T-cell (primary cell): ENCODE measurements at regions not wholly inside any gene's neighbourhood (a gene's known extent, or its start where the extent isn't known, plus 50 kb on each side); places are given as distances from the start of the nearest gene placed in this dataset.
"Not testable (repeated sequence)": the region's sequence is repeated elsewhere in the genome, so short reads cannot be mapped to it uniquely, and the experiment has no call there.

Experiments
- ATAC-seq, 4 experiments: fragments of 200-7000 bp in 3 of 4; fragments of 150-1000 bp in 1 of 4; cut with Tn5 transposase; replicated peaks in 1 of 4; 1 replicate in 3 of 4; 2 replicates in 1 of 4; pipeline ENCODE4 v1.10.0; 2021; ENCODE audit warnings: moderate library complexity in 3 of 4, mild to moderate bottlenecking in 2 of 4, moderate number of reproducible peaks in 1 of 4
- CTCF ChIA-PET, 2 donors: fragments of 300-600 bp; sonication (Branson Sonifier 250); formaldehyde crosslinking; loops; one replicate each; lab custom pipeline; 2022; ENCODE audit warnings: antibody characterized with exemption in 2 of 2; lab: Charles Lee
- POLR2A ChIA-PET, 2 donors: fragments of 300-600 bp; sonication (Branson Sonifier 250); formaldehyde crosslinking; loops; one replicate each; lab custom pipeline; 2022; ENCODE audit warnings: antibody characterized with exemption in 2 of 2; lab: Charles Lee
- DNase-seq, 35 experiments: peaks; one replicate each; pipeline versions ENCODE4 v3.0.0 to v3.0.0-alpha.2; 2013 to 2023
- H3K27ac ChIP-seq: one replicate; pipeline ENCODE4 v1.5.1; 2013; ENCODE audit warnings: low read length
- H3K27me3 ChIP-seq, 2 experiments: replicated peaks in 1 of 2; 1 replicate in 1 of 2; 2 replicates in 1 of 2; pipeline versions ENCODE4 v1.6.1 to v1.7.0; 2013; ENCODE audit warnings: low read length in 1 of 2, mixed read lengths in 1 of 2; ENCODE audit not compliant: control insufficient read depth in 2 of 2, insufficient read depth in 2 of 2; ENCODE audit errors: extremely low read depth in 1 of 2
- H3K36me3 ChIP-seq, 2 donors: 1 replicate in 1 of 2; 2 replicates in 1 of 2; pipeline versions ENCODE4 v1.6.1 to v1.7.0; 2013; ENCODE audit warnings: low read length in 1 of 2; ENCODE audit not compliant: control insufficient read depth in 2 of 2, insufficient read depth in 1 of 2; ENCODE audit errors: extremely low read depth in 1 of 2
- H3K4me1 ChIP-seq, 2 experiments: 1 replicate in 1 of 2; 2 replicates in 1 of 2; pipeline versions ENCODE4 v1.6.1 to v1.7.0; 2013; ENCODE audit warnings: low read length in 2 of 2, mixed read lengths in 1 of 2; ENCODE audit not compliant: insufficient read depth in 2 of 2, control insufficient read depth in 1 of 2; ENCODE audit errors: extremely low read depth in 1 of 2
- H3K4me3 ChIP-seq, 2 donors: 1 replicate in 1 of 2; 2 replicates in 1 of 2; pipeline versions ENCODE4 v1.5.1 to v1.7.0; 2013; ENCODE audit warnings: mild to moderate bottlenecking in 2 of 2, low read length in 1 of 2, moderate library complexity in 1 of 2; ENCODE audit not compliant: control insufficient read depth in 1 of 2; ENCODE audit errors: extremely low read depth in 1 of 2
- H3K9me3 ChIP-seq: 2 replicates; pipeline ENCODE4 v1.7.0; 2013
- H3K27ac Mint-ChIP-seq, 2 donors: one replicate each; pipeline ENCODE4 v1.8.0; 2020 to 2021; ENCODE audit warnings: mild to moderate bottlenecking in 2 of 2, mixed read lengths in 2 of 2
- H3K27me3 Mint-ChIP-seq, 2 donors: one replicate each; pipeline ENCODE4 v1.8.0; 2021 to 2022; ENCODE audit warnings: mixed read lengths in 2 of 2
- H3K36me3 Mint-ChIP-seq: one replicate; pipeline ENCODE4 v1.8.0; 2021; ENCODE audit warnings: mixed read lengths
- H3K4me1 Mint-ChIP-seq, 3 donors: one replicate each; pipeline ENCODE4 v1.8.0; 2020 to 2022; ENCODE audit warnings: mixed read lengths in 3 of 3, mild to moderate bottlenecking in 1 of 3
- H3K4me3 Mint-ChIP-seq, 3 donors: one replicate each; pipeline ENCODE4 v1.8.0; 2020 to 2022; ENCODE audit warnings: mild to moderate bottlenecking in 3 of 3, mixed read lengths in 3 of 3, moderate library complexity in 3 of 3
- H3K9me3 Mint-ChIP-seq, 3 donors: one replicate each; pipeline ENCODE4 v1.8.0; 2020 to 2022; ENCODE audit warnings: mixed read lengths in 3 of 3
- WGBS: methylation state at CpG from one replicate; pipeline ENCODE4 v1.1.5; 2013; ENCODE audit warnings: missing lambda C conversion rate; ENCODE audit not compliant: insufficient coverage; 5-methylcytosine and 5-hydroxymethylcytosine counted together

- not testable (repeated sequence) for DNase-seq
- WGBS: 89% methylated on average over 4 of the region's 5 CpGs
Measured at GRCh38 chr4:111961026-111961425, 184.2 kb upstream of the FAM241A start.

GRCh38 chr4:111961809-111962208, 183.4 kb upstream of the FAM241A start:
- H3K4me3 Mint-ChIP-seq: no peak overlapping the region
- peaks cover 0 to 4% of the 10 kb centered on the region in 2 donors for H3K27me3 Mint-ChIP-seq
- 77% methylated on average over 1 of the region's 1 CpG for WGBS
- POLR2A ChIA-PET: no interaction called here
- no peaks in the 10 kb centered on the region for H3K36me3 ChIP-seq
- H3K27ac Mint-ChIP-seq: no peak overlapping the region
- no peak overlapping the region for H3K27ac ChIP-seq
- H3K9me3 ChIP-seq: no peaks in the 10 kb centered on the region
- no peaks in the 10 kb centered on the region for H3K36me3 Mint-ChIP-seq
- H3K4me1 ChIP-seq: no peaks in the 10 kb centered on the region
- H3K9me3 Mint-ChIP-seq: peaks cover 0 to 3% (median 0%) of the 10 kb centered on the region in 3 donors
- DNase-seq (no peak), ATAC-seq (no peak)
- H3K4me1 Mint-ChIP-seq: no peaks in the 10 kb centered on the region
- H3K27me3 ChIP-seq: no peaks in the 10 kb centered on the region
- CTCF ChIA-PET: no interaction called here
- H3K4me3 ChIP-seq: no peak overlapping the region

More at GRCh38 chr4:111961026-111961425, 184.2 kb upstream of the FAM241A start:
- H3K36me3 ChIP-seq, H3K27ac ChIP-seq, H3K9me3 ChIP-seq, H3K4me3 ChIP-seq, H3K36me3 Mint-ChIP-seq, H3K27ac Mint-ChIP-seq, H3K4me1 Mint-ChIP-seq, H3K9me3 Mint-ChIP-seq, H3K27me3 ChIP-seq, ATAC-seq, H3K4me3 Mint-ChIP-seq, H3K27me3 Mint-ChIP-seq, CTCF ChIA-PET, POLR2A ChIA-PET, H3K4me1 ChIP-seq: not testable (repeated sequence)

- Histone ChIP-seq H3K27me3 (no peaks in the 10 kb centered on the region), H3K9me3 (no peaks in the 10 kb centered on the region), H3K4me3 (no peak overlapping the region), H3K36me3 (no peaks in the 10 kb centered on the region), H3K4me1 (no peaks in the 10 kb centered on the region), H3K27ac (no peak overlapping the region)
- POLR2A ChIA-PET: interaction anchor here in 1 of 2 donors (0.7 kb wide), 1 partner anchor 1427 kb away, joined by 4 read pairs; no protein-coding TSS in a partner anchor
- ATAC-seq (no peak), DNase-seq (no peak)
- CTCF ChIA-PET: interaction anchor here in 1 of 2 donors (0.6 kb wide), 2 partner anchors 358 to 1437 kb away, joined by 3 read pairs; no protein-coding TSS in a partner anchor
- H3K9me3 Mint-ChIP-seq: peaks cover 0 to 3% (median 0%) of the 10 kb centered on the region in 3 donors
- no peaks in the 10 kb centered on the region for H3K4me1 Mint-ChIP-seq
- no peak overlapping the region for H3K4me3 Mint-ChIP-seq
- peaks cover 0 to 4% of the 10 kb centered on the region in 2 donors for H3K27me3 Mint-ChIP-seq
- no peaks in the 10 kb centered on the region for H3K36me3 Mint-ChIP-seq
- H3K27ac Mint-ChIP-seq: no peak overlapping the region
- WGBS: no CpG with 5 or more reads among the region's 5 CpGs
Measured at GRCh38 chr4:111963158-111963700, 182.0 kb upstream of the FAM241A start.

- CTCF ChIA-PET: no interaction called here
- no peak overlapping the region for H3K4me3 Mint-ChIP-seq
- no peak overlapping the region for H3K27ac ChIP-seq
- peaks cover 0 to 17% (median 3%) of the 10 kb centered on the region in 3 donors for H3K9me3 Mint-ChIP-seq
- WGBS: 67% methylated on average over 6 of the region's 7 CpGs
- POLR2A ChIA-PET: no interaction called here
- H3K27me3 Mint-ChIP-seq: peaks cover 9 to 14% of the 10 kb centered on the region in 2 donors
- H3K27me3 ChIP-seq: peaks cover 0 to 9% of the 10 kb centered on the region in 2 experiments
- no peak overlapping the region for H3K4me3 ChIP-seq
- no peaks in the 10 kb centered on the region for H3K9me3 ChIP-seq
- ATAC-seq (no peak), DNase-seq (no peak)
- H3K36me3 ChIP-seq: no peaks in the 10 kb centered on the region
- H3K4me1 ChIP-seq: no peaks in the 10 kb centered on the region
- H3K4me1 Mint-ChIP-seq: no peaks in the 10 kb centered on the region
- H3K36me3 Mint-ChIP-seq: no peaks in the 10 kb centered on the region
- no peak overlapping the region for H3K27ac Mint-ChIP-seq
Measured at GRCh38 chr4:111977419-111977965, 167.8 kb upstream of the FAM241A start.

- ChIA-PET CTCF (no interaction called here), POLR2A (no interaction called here)
- Mint-ChIP-seq H3K4me1 (no peaks in the 10 kb centered on the region), H3K36me3 (no peaks in the 10 kb centered on the region), H3K27me3 (peaks cover 14 to 20% of the 10 kb centered on the region in 2 donors), H3K27ac (no peak overlapping the region), H3K4me3 (no peak overlapping the region), H3K9me3 (peaks cover 0 to 17% (median 3%) of the 10 kb centered on the region in 3 donors)
- no peaks in the 10 kb centered on the region for H3K36me3 ChIP-seq
- H3K27ac ChIP-seq: no peak overlapping the region
- ATAC-seq (no peak), DNase-seq (no peak)
- H3K27me3 ChIP-seq: peaks cover 0 to 9% of the 10 kb centered on the region in 2 experiments
- no peaks in the 10 kb centered on the region for H3K4me1 ChIP-seq
- H3K4me3 ChIP-seq: no peak overlapping the region
- no peaks in the 10 kb centered on the region for H3K9me3 ChIP-seq
Measured at GRCh38 chr4:111979921-111980320, 165.3 kb upstream of the FAM241A start.

- Histone ChIP-seq H3K27ac (no peak overlapping the region), H3K36me3 (no peaks in the 10 kb centered on the region), H3K4me3 (no peak overlapping the region), H3K4me1 (no peaks in the 10 kb centered on the region), H3K9me3 (no peaks in the 10 kb centered on the region), H3K27me3 (peaks cover 0 to 9% of the 10 kb centered on the region in 2 experiments)
- POLR2A ChIA-PET: no interaction called here
- H3K27ac Mint-ChIP-seq: no peak overlapping the region
- CTCF ChIA-PET: no interaction called here
- H3K4me1 Mint-ChIP-seq: no peaks in the 10 kb centered on the region
- WGBS: no CpG with 5 or more reads among the region's 1 CpG
- H3K4me3 Mint-ChIP-seq: no peak overlapping the region
- H3K9me3 Mint-ChIP-seq: no peaks in the 10 kb centered on the region
- H3K36me3 Mint-ChIP-seq: no peaks in the 10 kb centered on the region
- H3K27me3 Mint-ChIP-seq: peaks cover 17 to 29% of the 10 kb centered on the region in 2 donors
- DNase-seq (no peak), ATAC-seq (no peak)
Measured at GRCh38 chr4:111982089-111982488, 163.2 kb upstream of the FAM241A start.
